AG10803 (cell line): ENCODE measurements at regions not wholly inside any gene's neighbourhood (a gene's known extent, or its start where the extent isn't known, plus 50 kb on each side); places are given as distances from the start of the nearest gene placed in this dataset.
"Not testable (repeated sequence)": the region's sequence is repeated elsewhere in the genome, so short reads cannot be mapped to it uniquely, and the experiment has no call there.

ENCODE experiments used
- DNase-seq: peaks from one replicate; pipeline ENCODE4 v3.0.0; 2010; ENCODE audit warnings: low read depth
- H3K4me3 ChIP-seq: 2 replicates; pipeline ENCODE4 v1.5.1; 2011; ENCODE audit warnings: mild to moderate bottlenecking, low read length, control low read depth
- TF ChIP-seq, protein P1 (sequence below): conservative IDR thresholded peaks from 2 replicates; pipeline ENCODE4 v1.5.1; 2011; ENCODE audit warnings: mild to moderate bottlenecking, low read length, control low read depth, inconsistent platforms

GRCh38 chr6:33507261-33507660, 52.9 kb downstream of the ZBTB9 start:
- DNase-seq: no peak
- TF ChIP-seq, protein P1, sequence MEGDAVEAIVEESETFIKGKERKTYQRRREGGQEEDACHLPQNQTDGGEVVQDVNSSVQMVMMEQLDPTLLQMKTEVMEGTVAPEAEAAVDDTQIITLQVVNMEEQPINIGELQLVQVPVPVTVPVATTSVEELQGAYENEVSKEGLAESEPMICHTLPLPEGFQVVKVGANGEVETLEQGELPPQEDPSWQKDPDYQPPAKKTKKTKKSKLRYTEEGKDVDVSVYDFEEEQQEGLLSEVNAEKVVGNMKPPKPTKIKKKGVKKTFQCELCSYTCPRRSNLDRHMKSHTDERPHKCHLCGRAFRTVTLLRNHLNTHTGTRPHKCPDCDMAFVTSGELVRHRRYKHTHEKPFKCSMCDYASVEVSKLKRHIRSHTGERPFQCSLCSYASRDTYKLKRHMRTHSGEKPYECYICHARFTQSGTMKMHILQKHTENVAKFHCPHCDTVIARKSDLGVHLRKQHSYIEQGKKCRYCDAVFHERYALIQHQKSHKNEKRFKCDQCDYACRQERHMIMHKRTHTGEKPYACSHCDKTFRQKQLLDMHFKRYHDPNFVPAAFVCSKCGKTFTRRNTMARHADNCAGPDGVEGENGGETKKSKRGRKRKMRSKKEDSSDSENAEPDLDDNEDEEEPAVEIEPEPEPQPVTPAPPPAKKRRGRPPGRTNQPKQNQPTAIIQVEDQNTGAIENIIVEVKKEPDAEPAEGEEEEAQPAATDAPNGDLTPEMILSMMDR: no peak
- H3K4me3 ChIP-seq: no peak overlapping the region

DNA sequence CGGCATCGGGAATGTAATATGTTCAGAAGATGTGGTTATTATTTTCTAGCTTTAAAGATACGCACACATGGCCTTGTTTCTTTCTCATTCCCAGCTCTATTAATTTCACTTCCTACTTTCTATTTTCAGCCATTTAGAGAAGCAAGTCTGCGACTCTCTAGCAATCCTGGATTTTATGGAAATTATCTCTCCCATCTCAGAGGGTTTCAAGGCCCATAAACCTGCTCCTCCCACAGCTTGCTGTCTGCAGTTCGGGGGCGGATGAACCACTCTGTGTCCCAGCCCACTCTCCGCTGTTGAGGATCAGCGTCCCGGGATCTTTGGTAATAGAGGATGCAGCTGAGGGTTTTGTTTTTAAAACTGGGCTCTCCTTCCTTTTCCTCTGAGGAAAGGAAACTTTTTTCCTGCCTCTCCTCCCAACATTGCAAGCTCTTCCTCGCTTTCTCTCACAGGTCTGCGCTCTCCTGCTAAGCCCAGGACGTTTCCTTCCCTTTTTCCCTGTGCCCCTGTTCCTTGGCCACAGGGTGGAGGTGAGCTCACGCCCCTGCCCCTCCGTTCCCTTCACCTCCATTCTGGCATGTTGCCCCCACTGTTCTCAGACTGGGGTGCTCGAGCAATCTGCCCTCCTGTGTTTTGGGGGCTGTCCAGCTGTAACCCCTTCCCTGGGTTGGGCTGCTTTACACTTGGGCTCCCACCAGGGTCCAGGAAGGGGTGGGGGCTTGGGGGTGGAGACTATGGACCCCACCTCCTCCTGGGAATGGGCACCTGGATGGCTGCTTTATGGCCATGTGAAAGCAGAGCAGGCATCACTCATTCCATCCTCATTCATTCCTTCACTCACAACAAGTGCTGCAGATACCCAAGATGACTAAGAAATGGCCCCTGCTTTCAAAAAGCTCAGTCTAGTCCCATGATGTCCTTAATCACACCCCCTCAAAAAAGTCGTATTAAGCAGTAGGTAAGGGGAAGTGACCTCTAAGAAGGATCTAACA, 54.9 kb downstream of the ZBTB9 start:
- TF ChIP-seq, protein P1: no peak
- DNase-seq: peak; percentile 3
- H3K4me3 ChIP-seq: peak overlapping the region; percentile 27; the same call in 1 of the 2 replicates

- DNase-seq: no peak
- TF ChIP-seq, protein P1: no peak
- H3K4me3 ChIP-seq: no peak overlapping the region
Measured at GRCh38 chr6:33513213-33513612, 58.8 kb downstream of the ZBTB9 start.

- TF ChIP-seq, protein P1: no peak
- DNase-seq: no peak
Measured at GRCh38 chr6:33516726-33517125, 62.4 kb downstream of the ZBTB9 start.

GRCh38 chr6:33520636-33521488, 59.2 kb downstream of the BAK1 start:
- DNase-seq, H3K4me3 ChIP-seq: not testable (repeated sequence)

More at GRCh38 chr6:33516726-33517125, 62.4 kb downstream of the ZBTB9 start:
- no peak overlapping the region for H3K4me3 ChIP-seq

- H3K4me3 ChIP-seq: no peak overlapping the region
- DNase-seq: no peak
- TF ChIP-seq, protein P1: no peak
Measured at GRCh38 chr6:33521489-33522091, 58.5 kb downstream of the BAK1 start.
